Endodermal cell (in vitro differentiated cells): ENCODE measurements at regions not wholly inside any gene's neighbourhood (a gene's known extent, or its start where the extent isn't known, plus 50 kb on each side); places are given as distances from the start of the nearest gene placed in this dataset.

Experiments
- DNase-seq: peaks from one replicate; pipeline ENCODE4 v3.0.0-alpha.2; 2017
- H3K27ac ChIP-seq: 2 replicates; pipeline ENCODE4 v1.5.1; 2013; ENCODE audit warnings: mild to moderate bottlenecking, low read depth, low read length, moderate library complexity
- H3K27me3 ChIP-seq: 2 replicates; pipeline ENCODE4 v1.6.1; 2013; ENCODE audit warnings: mild to moderate bottlenecking, low read length, moderate library complexity; ENCODE audit not compliant: insufficient read depth, control insufficient read depth, poor library complexity, severe bottlenecking
- H3K36me3 ChIP-seq: 2 replicates; pipeline ENCODE4 v1.7.0; 2013; ENCODE audit warnings: mild to moderate bottlenecking, low read length, moderate library complexity; ENCODE audit not compliant: control insufficient read depth, insufficient read depth
- H3K4me1 ChIP-seq: one replicate; pipeline ENCODE4 v1.7.0; 2013; ENCODE audit warnings: low read length; ENCODE audit not compliant: control insufficient read depth, insufficient read depth
- H3K4me3 ChIP-seq: 2 replicates; pipeline ENCODE4 v1.5.1; 2013; ENCODE audit warnings: mild to moderate bottlenecking, low read length, moderate library complexity
- H3K9ac ChIP-seq: 2 replicates; pipeline ENCODE4 v1.6.1; 2013; ENCODE audit warnings: mild to moderate bottlenecking, low read length, moderate library complexity; ENCODE audit not compliant: poor library complexity, severe bottlenecking; ENCODE audit errors: extremely low read depth
- H3K9me3 ChIP-seq: 2 replicates; pipeline ENCODE4 v1.6.1; 2013; ENCODE audit warnings: mild to moderate bottlenecking, low read length, moderate library complexity; ENCODE audit not compliant: control insufficient read depth
- H3K27ac Mint-ChIP-seq: 2 replicates; pipeline ENCODE4 v1.8.0; 2020; ENCODE audit warnings: mixed read lengths
- H3K27me3 Mint-ChIP-seq: 2 replicates; pipeline ENCODE4 v1.8.0; 2021; ENCODE audit warnings: mild to moderate bottlenecking, mixed read lengths; ENCODE audit not compliant: insufficient read depth
- H3K36me3 Mint-ChIP-seq: 2 replicates; pipeline ENCODE4 v1.8.0; 2020; ENCODE audit warnings: low read depth, mixed read lengths
- H3K4me1 Mint-ChIP-seq: 2 replicates; pipeline ENCODE4 v1.8.0; 2020; ENCODE audit warnings: mixed read lengths
- H3K4me3 Mint-ChIP-seq: 2 replicates; pipeline ENCODE4 v1.8.0; 2020; ENCODE audit warnings: mild to moderate bottlenecking, moderate library complexity, mixed read lengths
- H3K9me3 Mint-ChIP-seq: 2 replicates; pipeline ENCODE4 v1.8.0; 2020; ENCODE audit warnings: mild to moderate bottlenecking, mixed read lengths
- CTCF ChIP-seq: fragments of 200-600 bp; sonication (generic); conservative IDR thresholded peaks from 2 replicates; pipeline ENCODE4 v1.5.0; 2021; ENCODE audit warnings: antibody characterized with exemption, mild to moderate bottlenecking
- WGBS, 2 experiments: methylation state at CpG; one replicate each; pipeline versions ENCODE4 v1.1.5 to v1.1.7; 2013; ENCODE audit warnings: missing lambda C conversion rate in 2 of 2, mixed read lengths in 1 of 2; ENCODE audit not compliant: insufficient coverage in 1 of 2, insufficient read length in 1 of 2; 5-methylcytosine and 5-hydroxymethylcytosine counted together

- Histone ChIP-seq H3K27me3 (no peaks in the 10 kb centered on the region), H3K4me3 (no peak overlapping the region), H3K9ac (no peak overlapping the region), H3K4me1 (no peaks in the 10 kb centered on the region), H3K27ac (no peak overlapping the region), H3K36me3 (no peaks in the 10 kb centered on the region), H3K9me3 (no peaks in the 10 kb centered on the region)
- WGBS, 2 experiments = 93% methylated on average over 4 of the region's 4 CpGs
- TF ChIP-seq CTCF = peak; percentile 54
- Mint-ChIP-seq H3K27me3 (no peaks in the 10 kb centered on the region), H3K4me1 (peaks cover 30% of the 10 kb centered on the region), H3K9me3 (no peaks in the 10 kb centered on the region), H3K36me3 (no peaks in the 10 kb centered on the region), H3K27ac (no peak overlapping the region), H3K4me3 (no peak overlapping the region)
- DNase-seq = no peak
Measured at GRCh38 chr9:2336055-2336454, 285.5 kb upstream of the VLDLR start.

GRCh38 chr9:2337131-2337530 is 284.5 kb upstream of the VLDLR start:
- no peaks in the 10 kb centered on the region for H3K4me1 ChIP-seq
- Mint-ChIP-seq H3K27ac (no peak overlapping the region), H3K4me1 (peaks cover 30% of the 10 kb centered on the region), H3K36me3 (no peaks in the 10 kb centered on the region), H3K27me3 (no peaks in the 10 kb centered on the region), H3K9me3 (no peaks in the 10 kb centered on the region), H3K4me3 (no peak overlapping the region)
- no peak for TF ChIP-seq CTCF
- no peak overlapping the region for H3K9ac ChIP-seq
- H3K4me3 ChIP-seq = no peak overlapping the region
- no peak for DNase-seq
- no peak overlapping the region for H3K27ac ChIP-seq
- H3K9me3 ChIP-seq = no peaks in the 10 kb centered on the region
- 73 to 95% methylated on average over 2 of the region's 2 CpGs for WGBS, 2 experiments
- H3K27me3 ChIP-seq = no peaks in the 10 kb centered on the region
- H3K36me3 ChIP-seq = no peaks in the 10 kb centered on the region

GRCh38 chr9:2337627-2338026 is 284.0 kb upstream of the VLDLR start:
- Mint-ChIP-seq H3K9me3 (no peaks in the 10 kb centered on the region), H3K4me3 (no peak overlapping the region), H3K27me3 (no peaks in the 10 kb centered on the region), H3K27ac (no peak overlapping the region), H3K4me1 (peaks cover 30% of the 10 kb centered on the region), H3K36me3 (no peaks in the 10 kb centered on the region)
- Histone ChIP-seq H3K27ac (no peak overlapping the region), H3K4me1 (no peaks in the 10 kb centered on the region), H3K4me3 (no peak overlapping the region), H3K27me3 (no peaks in the 10 kb centered on the region), H3K9ac (no peak overlapping the region), H3K36me3 (no peaks in the 10 kb centered on the region), H3K9me3 (no peaks in the 10 kb centered on the region)
- WGBS, 2 experiments = 95 to 100% methylated on average over 2 to 4 of the region's 4 CpGs
- no peak for DNase-seq
- no peak for TF ChIP-seq CTCF
